SK-N-SH (cell line): ENCODE measurements at regions not wholly inside any gene's neighbourhood (a gene's known extent, or its start where the extent isn't known, plus 50 kb on each side); places are given as distances from the start of the nearest gene placed in this dataset.

ENCODE experiments used
- CTCF ChIA-PET: fragments of 300-600, 350-600 bp; formaldehyde crosslinking; extraction: SDS; loops from one replicate; lab custom pipeline; 2021; lab: Yijun Ruan, JAX
- POLR2A ChIA-PET: fragments of 350-600 bp; sonication (Branson Sonifier 250); formaldehyde crosslinking; extraction: SDS; loops from one replicate; lab custom pipeline; 2020; ENCODE audit warnings: antibody characterized with exemption, inconsistent platforms; lab: Yijun Ruan, JAX
- DNase-seq: peaks from one replicate; pipeline ENCODE4 v3.0.0; 2012
- H2AFZ ChIP-seq: fragments of 200-600 bp; sonication (generic); 2 replicates; pipeline ENCODE4 v1.8.1; 2016; ENCODE audit warnings: antibody characterized with exemption, mild to moderate bottlenecking, low read depth
- H3F3A ChIP-seq: fragments of 200-600 bp; sonication (generic); replicated peaks from 2 replicates; pipeline ENCODE3; 2016; ENCODE audit warnings: antibody characterized with exemption, mild to moderate bottlenecking; ENCODE audit not compliant: insufficient read depth
- H3K27ac ChIP-seq, 2 experiments: fragments of 200-500 bp in 1 of 2; fragments of 200-600 bp in 1 of 2; sonication (Bioruptor generic) in 1 of 2; sonication (generic), shearing (Covaris generic) in 1 of 2; 2 replicates each; pipeline versions ENCODE4 v1.5.1 to v1.6.1; 2014 to 2016; ENCODE audit warnings: low read depth in 2 of 2, inconsistent platforms in 1 of 2, low read length in 1 of 2, mild to moderate bottlenecking in 1 of 2, mixed read lengths in 1 of 2
- H3K27me3 ChIP-seq: fragments of 200-600 bp; sonication (generic), shearing (Covaris generic); 2 replicates; pipeline ENCODE4 v1.6.1; 2016; ENCODE audit warnings: mixed run types; ENCODE audit not compliant: insufficient read depth
- H3K36me3 ChIP-seq, 2 experiments: fragments of 200-500 bp in 1 of 2; fragments of 200-600 bp in 1 of 2; sonication (Bioruptor generic) in 1 of 2; sonication (generic) in 1 of 2; replicated peaks in 1 of 2; 2 replicates each; pipeline versions ENCODE3 to v1.5.1; 2014 to 2016; ENCODE audit warnings: low read length in 1 of 2, mild to moderate bottlenecking in 1 of 2; ENCODE audit not compliant: insufficient read depth in 2 of 2, control insufficient read depth in 1 of 2
- H3K4me1 ChIP-seq, 2 experiments: fragments of 200-500 bp in 1 of 2; fragments of 200-600 bp in 1 of 2; sonication (Bioruptor generic) in 1 of 2; sonication (generic), shearing (Covaris generic) in 1 of 2; 2 replicates each; pipeline versions ENCODE4 v1.5.1 to v1.6.1; 2014 to 2016; ENCODE audit warnings: low read depth in 1 of 2, low read length in 1 of 2, mixed run types in 1 of 2; ENCODE audit not compliant: insufficient read depth in 2 of 2, control insufficient read depth in 1 of 2
- H3K4me2 ChIP-seq: fragments of 200-600 bp; sonication (generic), shearing (Covaris generic); 2 replicates; pipeline ENCODE4 v1.6.1; 2017; ENCODE audit warnings: mixed run types
- H3K4me3 ChIP-seq, 2 experiments: fragments of 200-500 bp in 1 of 2; fragments of 200-600 bp in 1 of 2; sonication (Bioruptor generic) in 1 of 2; sonication (generic), shearing (Covaris generic) in 1 of 2; 2 replicates each; pipeline versions ENCODE4 v1.5.1 to v1.8.1; 2014 to 2016; ENCODE audit warnings: low read depth in 2 of 2, inconsistent platforms in 1 of 2, low read length in 1 of 2, mild to moderate bottlenecking in 1 of 2, mixed read lengths in 1 of 2, moderate library complexity in 1 of 2
- H3K79me2 ChIP-seq: fragments of 200-600 bp; sonication (generic); 2 replicates; pipeline ENCODE4 v1.8.1; 2017; ENCODE audit warnings: mild to moderate bottlenecking; ENCODE audit not compliant: insufficient read depth
- H3K9ac ChIP-seq: fragments of 200-600 bp; sonication (generic); 2 replicates; pipeline ENCODE4 v1.6.1; 2017; ENCODE audit warnings: mixed run types
- H3K9me2 ChIP-seq: fragments of 200-600 bp; sonication (generic); 2 replicates; pipeline ENCODE4 v1.6.1; 2017; ENCODE audit warnings: mixed run types
- H3K9me3 ChIP-seq: fragments of 200-600 bp; sonication (generic); 2 replicates; pipeline ENCODE4 v1.6.1; 2017; ENCODE audit warnings: mixed run types, mild to moderate bottlenecking, moderate library complexity
- H4K20me1 ChIP-seq: fragments of 200-600 bp; sonication (generic); 2 replicates; pipeline ENCODE4 v1.6.1; 2017; ENCODE audit warnings: mild to moderate bottlenecking, mixed run types; ENCODE audit not compliant: insufficient read depth
- CHD2 ChIP-seq: fragments of 150-350 bp; IDR thresholded peaks from 2 replicates; pipeline ENCODE4 v1.6.1; 2018; ENCODE audit warnings: low read length; ENCODE audit not compliant: partially characterized antibody
- CTCF ChIP-seq: fragments of 200-600 bp; sonication (generic); IDR thresholded peaks from 2 replicates; pipeline ENCODE4 v1.6.1; 2017; ENCODE audit warnings: antibody characterized with exemption, mild to moderate bottlenecking, moderate library complexity
- EP300 ChIP-seq, 2 experiments: IDR thresholded peaks; 2 replicates each; pipeline versions ENCODE4 v1.4.0 to v1.6.1; 2012; ENCODE audit warnings: borderline replicate concordance in 1 of 2, low read depth in 1 of 2, low read length in 1 of 2
- EZH2phosphoT487 ChIP-seq: fragments of 200-600 bp; sonication (generic); IDR thresholded peaks from 2 replicates; pipeline ENCODE4 v1.6.1; 2017; ENCODE audit warnings: low read depth, mixed run types, mild to moderate bottlenecking, antibody characterized with exemption, moderate library complexity, borderline replicate concordance
- FOXJ3 ChIP-seq: sonication (generic); formaldehyde crosslinking; IDR thresholded peaks from 2 replicates; pipeline ENCODE4 v1.5.1; 2020; ENCODE audit warnings: mild to moderate bottlenecking, missing genetic modification reagents
- FOXM1 ChIP-seq: IDR thresholded peaks from 2 replicates; pipeline ENCODE4 v1.4.0; 2012; ENCODE audit warnings: low read depth, mild to moderate bottlenecking
- GABPA ChIP-seq: IDR thresholded peaks from 2 replicates; pipeline ENCODE4 v1.4.0; 2012; ENCODE audit warnings: low read depth, mild to moderate bottlenecking
- MAX ChIP-seq: IDR thresholded peaks from 2 replicates; pipeline ENCODE4 v1.4.0; 2012; ENCODE audit warnings: low read depth
- MEF2A ChIP-seq: IDR thresholded peaks from 2 replicates; pipeline ENCODE4 v1.4.0; 2012; ENCODE audit warnings: low read depth, borderline replicate concordance
- NFIC ChIP-seq: IDR thresholded peaks from 2 replicates; pipeline ENCODE4 v1.4.0; 2012; ENCODE audit warnings: borderline replicate concordance
- NRF1 ChIP-seq: IDR thresholded peaks from 2 replicates; pipeline ENCODE4 v1.6.1; 2012; ENCODE audit warnings: low read depth, mild to moderate bottlenecking, low read length
- POLR2AphosphoS5 ChIP-seq: IDR thresholded peaks from 2 replicates; pipeline ENCODE4 v1.6.1; 2012; ENCODE audit warnings: low read depth, low read length
- RAD21 ChIP-seq: IDR thresholded peaks from 2 replicates; pipeline ENCODE4 v1.6.1; 2012; ENCODE audit warnings: mild to moderate bottlenecking, low read length
- REST ChIP-seq: IDR thresholded peaks from 2 replicates; pipeline ENCODE4 v1.6.1; 2012; ENCODE audit warnings: mild to moderate bottlenecking, low read depth, low read length, moderate library complexity
- RXRA ChIP-seq: IDR thresholded peaks from 2 replicates; pipeline ENCODE4 v1.4.0; 2012; ENCODE audit warnings: low read depth, mild to moderate bottlenecking, borderline replicate concordance
- TAF1 ChIP-seq: IDR thresholded peaks from 2 replicates; pipeline ENCODE4 v1.6.1; 2012; ENCODE audit warnings: low read depth, mild to moderate bottlenecking, low read length, moderate library complexity, borderline replicate concordance
- TEAD4 ChIP-seq: IDR thresholded peaks from 2 replicates; pipeline ENCODE4 v1.4.0; 2012; ENCODE audit warnings: mild to moderate bottlenecking, borderline replicate concordance; ENCODE audit not compliant: insufficient read depth
- WGBS: methylation state at CpG from one replicate; pipeline ENCODE4 v1.1.6; 2017; ENCODE audit warnings: low lambda C conversion rate; 5-methylcytosine and 5-hydroxymethylcytosine counted together
- TF ChIP-seq, protein P1 (sequence below): IDR thresholded peaks from 2 replicates; pipeline ENCODE4 v1.4.0; 2012; ENCODE audit warnings: low read depth, borderline replicate concordance

DNA sequence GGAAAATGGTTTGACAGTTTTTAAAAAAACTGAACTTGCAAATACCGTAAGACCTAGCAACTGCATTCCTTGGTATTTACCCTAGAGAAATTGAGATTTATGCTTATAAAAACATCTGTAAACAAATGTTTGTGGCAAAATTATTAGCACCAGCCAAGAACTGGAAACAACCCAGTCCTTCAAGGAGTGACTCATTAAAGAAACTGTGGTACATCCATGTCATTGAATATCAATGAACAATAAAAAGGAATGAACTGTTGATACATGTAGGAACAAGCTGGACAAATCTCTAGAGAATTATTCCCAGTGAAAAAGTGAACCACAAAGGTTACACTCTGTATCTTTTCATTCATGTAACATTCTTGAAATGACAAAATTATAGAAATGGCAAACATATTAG, 240.2 kb upstream of the ADAMTS3 start:
- Histone ChIP-seq H3K9me2 (no peaks in the 10 kb centered on the region), H3K27ac (no peak overlapping the region), H3K4me1 (no peaks in the 10 kb centered on the region), H3K79me2 (no peaks in the 10 kb centered on the region), H3K4me3 (no peak overlapping the region), H2AFZ (no peak overlapping the region), H3K9ac (no peak overlapping the region), H3K4me2 (no peak overlapping the region), H3F3A (no peaks in the 10 kb centered on the region), H4K20me1 (no peaks in the 10 kb centered on the region), H3K36me3 (no peaks in the 10 kb centered on the region), H3K27me3 (no peaks in the 10 kb centered on the region), H3K9me3 (no peaks in the 10 kb centered on the region)
- 6% methylated on average over 1 of the region's 1 CpG for WGBS
- TF ChIP-seq TAF1 (no peak), FOXM1 (no peak), CTCF (no peak), EZH2phosphoT487 (no peak), REST (no peak), GABPA (no peak), FOXJ3 (CRISPR knock-in tag) (no peak), RXRA (no peak), TEAD4 (no peak), RAD21 (no peak), MAX (no peak), EP300 (IDR thresholded peaks at IDR 0.05; ENCODE audit: borderline replicate concordance in 1 of 2, low read depth in 1 of 2, low read length in 1 of 2) (no peak), MEF2A (no peak), NRF1 (no peak), POLR2AphosphoS5 (no peak), CHD2 (no peak), NFIC (no peak)
- TF ChIP-seq, protein P1, sequence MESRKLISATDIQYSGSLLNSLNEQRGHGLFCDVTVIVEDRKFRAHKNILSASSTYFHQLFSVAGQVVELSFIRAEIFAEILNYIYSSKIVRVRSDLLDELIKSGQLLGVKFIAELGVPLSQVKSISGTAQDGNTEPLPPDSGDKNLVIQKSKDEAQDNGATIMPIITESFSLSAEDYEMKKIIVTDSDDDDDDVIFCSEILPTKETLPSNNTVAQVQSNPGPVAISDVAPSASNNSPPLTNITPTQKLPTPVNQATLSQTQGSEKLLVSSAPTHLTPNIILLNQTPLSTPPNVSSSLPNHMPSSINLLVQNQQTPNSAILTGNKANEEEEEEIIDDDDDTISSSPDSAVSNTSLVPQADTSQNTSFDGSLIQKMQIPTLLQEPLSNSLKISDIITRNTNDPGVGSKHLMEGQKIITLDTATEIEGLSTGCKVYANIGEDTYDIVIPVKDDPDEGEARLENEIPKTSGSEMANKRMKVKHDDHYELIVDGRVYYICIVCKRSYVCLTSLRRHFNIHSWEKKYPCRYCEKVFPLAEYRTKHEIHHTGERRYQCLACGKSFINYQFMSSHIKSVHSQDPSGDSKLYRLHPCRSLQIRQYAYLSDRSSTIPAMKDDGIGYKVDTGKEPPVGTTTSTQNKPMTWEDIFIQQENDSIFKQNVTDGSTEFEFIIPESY = no peak
- CTCF ChIA-PET = no interaction called here
- DNase-seq = no peak
- POLR2A ChIA-PET = no interaction called here
